ENCODE measurements at regions not wholly inside any gene's neighbourhood (a gene's known extent, or its start where the extent isn't known, plus 50 kb on each side); places are given as distances from the start of the nearest gene placed in this dataset.

DNA sequence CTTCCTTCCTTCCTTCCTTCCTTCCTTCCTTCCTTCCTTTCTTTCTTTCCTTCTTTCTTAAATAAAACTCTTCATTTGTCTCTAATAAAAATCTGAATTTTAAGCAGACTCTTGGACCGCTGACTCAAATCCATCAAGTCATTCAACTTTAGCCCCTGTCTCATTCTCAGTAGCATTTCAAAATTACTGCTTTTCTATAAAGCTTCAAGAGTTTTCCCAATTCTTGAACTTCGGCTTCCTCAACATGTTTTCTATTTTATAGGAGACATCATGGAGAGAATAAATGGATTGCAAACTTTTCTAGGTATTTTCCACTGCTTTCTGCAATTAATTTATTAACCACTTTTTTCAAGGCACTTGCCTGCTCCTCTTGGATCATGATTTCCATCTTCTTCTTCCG lies 497.1 kb upstream of the GJE1 start:
- Histone ChIP-seq H3K4me2 (ENCODE audit: low read length) (no peak overlapping the region), H3K4me1 (ENCODE audit: insufficient read depth, low read length) (no peaks in the 10 kb centered on the region), H2AFZ (ENCODE audit: low read depth, low read length) (no peak overlapping the region), H3K4me3 (ENCODE audit: insufficient read depth, low read depth, low read length) (no peak overlapping the region), H3K27me3 (ENCODE audit: insufficient read depth, low read length) (no peaks in the 10 kb centered on the region), H3K79me2 (ENCODE audit: insufficient read depth, low read length) (no peaks in the 10 kb centered on the region), H3K27ac (ENCODE audit: low read depth, low read length) (no peak overlapping the region), H4K20me1 (ENCODE audit: insufficient read depth, low read length) (no peaks in the 10 kb centered on the region), H3K9ac (ENCODE audit: low read length) (no peak overlapping the region), H3K36me3 (ENCODE audit: insufficient read depth, low read length) (no peaks in the 10 kb centered on the region), H3K9me3 (ENCODE audit: insufficient read depth, low read depth, low read length) (no peaks in the 10 kb centered on the region)
- H3K27ac Mint-ChIP-seq (ENCODE audit: unreplicated experiment) = no peak overlapping the region
- no peak overlapping the region for H3K4me3 Mint-ChIP-seq (ENCODE audit: unreplicated experiment)
- H3K9me3 Mint-ChIP-seq (ENCODE audit: unreplicated experiment) = no peaks in the 10 kb centered on the region
- H3K36me3 Mint-ChIP-seq (ENCODE audit: low read depth, unreplicated experiment) = no peaks in the 10 kb centered on the region
- FAIRE-seq (no peak), DNase-seq (ENCODE audit: low read depth) (no peak)
- no peaks in the 10 kb centered on the region for H3K27me3 Mint-ChIP-seq (ENCODE audit: low read depth, unreplicated experiment)
- TF ChIP-seq, protein P1, sequence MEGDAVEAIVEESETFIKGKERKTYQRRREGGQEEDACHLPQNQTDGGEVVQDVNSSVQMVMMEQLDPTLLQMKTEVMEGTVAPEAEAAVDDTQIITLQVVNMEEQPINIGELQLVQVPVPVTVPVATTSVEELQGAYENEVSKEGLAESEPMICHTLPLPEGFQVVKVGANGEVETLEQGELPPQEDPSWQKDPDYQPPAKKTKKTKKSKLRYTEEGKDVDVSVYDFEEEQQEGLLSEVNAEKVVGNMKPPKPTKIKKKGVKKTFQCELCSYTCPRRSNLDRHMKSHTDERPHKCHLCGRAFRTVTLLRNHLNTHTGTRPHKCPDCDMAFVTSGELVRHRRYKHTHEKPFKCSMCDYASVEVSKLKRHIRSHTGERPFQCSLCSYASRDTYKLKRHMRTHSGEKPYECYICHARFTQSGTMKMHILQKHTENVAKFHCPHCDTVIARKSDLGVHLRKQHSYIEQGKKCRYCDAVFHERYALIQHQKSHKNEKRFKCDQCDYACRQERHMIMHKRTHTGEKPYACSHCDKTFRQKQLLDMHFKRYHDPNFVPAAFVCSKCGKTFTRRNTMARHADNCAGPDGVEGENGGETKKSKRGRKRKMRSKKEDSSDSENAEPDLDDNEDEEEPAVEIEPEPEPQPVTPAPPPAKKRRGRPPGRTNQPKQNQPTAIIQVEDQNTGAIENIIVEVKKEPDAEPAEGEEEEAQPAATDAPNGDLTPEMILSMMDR (IDR thresholded peaks at IDR 0.05; ENCODE audit: insufficient read depth, low read depth, low read length) = no peak
- no peak for TF ChIP-seq EZH2 (IDR thresholded peaks at IDR 0.05; ENCODE audit: insufficient read depth, low read length)
- H3K4me1 Mint-ChIP-seq (ENCODE audit: low read depth, unreplicated experiment) = no peaks in the 10 kb centered on the region

DNA sequence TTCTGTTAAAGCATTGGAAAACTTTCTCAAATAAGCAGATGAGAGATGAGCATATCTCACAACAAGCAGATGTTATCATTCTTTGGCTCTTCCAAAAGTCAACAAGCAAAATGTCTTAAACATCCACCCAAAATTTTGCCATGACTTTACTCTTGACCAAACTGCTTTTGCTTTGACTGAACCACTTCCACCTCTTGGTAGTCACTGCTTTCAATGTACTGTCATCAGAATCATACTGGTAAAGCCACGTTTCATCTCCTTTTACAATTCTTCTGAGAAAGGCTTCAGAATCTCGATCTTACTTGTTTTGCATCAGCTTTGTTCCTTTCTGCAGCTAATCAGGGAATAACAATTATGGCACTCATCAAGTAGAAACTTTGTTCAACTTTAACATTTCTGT lies 498.5 kb upstream of the GJE1 start:
- no peaks in the 10 kb centered on the region for H3K27me3 Mint-ChIP-seq (ENCODE audit: low read depth, unreplicated experiment)
- no peak for FAIRE-seq

DNA sequence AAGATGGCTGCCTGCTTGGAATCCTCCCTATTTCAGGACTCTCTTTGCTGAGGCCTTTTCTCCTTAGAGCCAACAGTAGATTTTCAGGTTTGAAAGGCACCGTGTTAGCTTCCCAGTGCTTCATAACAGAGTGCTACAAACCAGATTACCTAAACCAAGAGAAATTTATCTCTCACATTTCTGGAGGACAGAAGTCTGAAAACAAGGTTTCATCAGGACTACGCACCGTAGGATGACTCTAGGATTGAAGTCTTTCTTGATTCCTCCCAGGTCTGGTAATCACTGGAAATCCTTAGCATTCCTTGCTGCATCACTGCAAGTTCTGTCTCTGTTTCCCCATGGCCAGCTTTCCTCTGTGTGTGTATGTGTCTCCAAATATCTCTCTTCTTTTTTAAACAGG lies 508.4 kb upstream of the GJE1 start:
- H3K4me2 ChIP-seq (ENCODE audit: low read length) = no peak overlapping the region
- H4K20me1 ChIP-seq (ENCODE audit: insufficient read depth, low read length) = no peaks in the 10 kb centered on the region
- no peaks in the 10 kb centered on the region for H3K4me1 ChIP-seq (ENCODE audit: insufficient read depth, low read length)
- FAIRE-seq = no peak
- H3K27ac ChIP-seq (ENCODE audit: low read depth, low read length) = no peak overlapping the region
- no peaks in the 10 kb centered on the region for H3K9me3 Mint-ChIP-seq (ENCODE audit: unreplicated experiment)
- no peaks in the 10 kb centered on the region for H3K79me2 ChIP-seq (ENCODE audit: insufficient read depth, low read length)
- DNase-seq (ENCODE audit: low read depth) = no peak
- no peak overlapping the region for H2AFZ ChIP-seq (ENCODE audit: low read depth, low read length)
- no peaks in the 10 kb centered on the region for H3K36me3 Mint-ChIP-seq (ENCODE audit: low read depth, unreplicated experiment)
- H3K27me3 Mint-ChIP-seq (ENCODE audit: low read depth, unreplicated experiment) = no peaks in the 10 kb centered on the region
- H3K9ac ChIP-seq (ENCODE audit: low read length) = no peak overlapping the region
- H3K4me3 ChIP-seq (ENCODE audit: insufficient read depth, low read depth, low read length) = no peak overlapping the region
- TF ChIP-seq EZH2 (IDR thresholded peaks at IDR 0.05; ENCODE audit: insufficient read depth, low read length) = no peak
- TF ChIP-seq, protein P1 (IDR thresholded peaks at IDR 0.05; ENCODE audit: insufficient read depth, low read depth, low read length) = no peak
- H3K4me1 Mint-ChIP-seq (ENCODE audit: low read depth, unreplicated experiment) = no peaks in the 10 kb centered on the region
- no peak overlapping the region for H3K4me3 Mint-ChIP-seq (ENCODE audit: unreplicated experiment)
- H3K9me3 ChIP-seq (ENCODE audit: insufficient read depth, low read depth, low read length) = no peaks in the 10 kb centered on the region
- H3K27me3 ChIP-seq (ENCODE audit: insufficient read depth, low read length) = no peaks in the 10 kb centered on the region
- no peak overlapping the region for H3K27ac Mint-ChIP-seq (ENCODE audit: unreplicated experiment)
- H3K36me3 ChIP-seq (ENCODE audit: insufficient read depth, low read length) = no peaks in the 10 kb centered on the region

More for the DNA sequence above, 498.5 kb upstream of the GJE1 start:
- no peaks in the 10 kb centered on the region for H3K36me3 Mint-ChIP-seq (ENCODE audit: low read depth, unreplicated experiment)
- Histone ChIP-seq H3K27me3 (ENCODE audit: insufficient read depth, low read length) (no peaks in the 10 kb centered on the region), H2AFZ (ENCODE audit: low read depth, low read length) (no peak overlapping the region), H3K9ac (ENCODE audit: low read length) (no peak overlapping the region), H3K9me3 (ENCODE audit: insufficient read depth, low read depth, low read length) (no peaks in the 10 kb centered on the region), H3K4me1 (ENCODE audit: insufficient read depth, low read length) (no peaks in the 10 kb centered on the region), H3K27ac (ENCODE audit: low read depth, low read length) (no peak overlapping the region), H3K79me2 (ENCODE audit: insufficient read depth, low read length) (no peaks in the 10 kb centered on the region), H3K36me3 (ENCODE audit: insufficient read depth, low read length) (no peaks in the 10 kb centered on the region), H4K20me1 (ENCODE audit: insufficient read depth, low read length) (no peaks in the 10 kb centered on the region), H3K4me2 (ENCODE audit: low read length) (no peak overlapping the region), H3K4me3 (ENCODE audit: insufficient read depth, low read depth, low read length) (no peak overlapping the region)
- TF ChIP-seq, protein P1 (IDR thresholded peaks at IDR 0.05; ENCODE audit: insufficient read depth, low read depth, low read length) = no peak
- TF ChIP-seq EZH2 (IDR thresholded peaks at IDR 0.05; ENCODE audit: insufficient read depth, low read length) = no peak
- DNase-seq (ENCODE audit: low read depth) = no peak
- no peaks in the 10 kb centered on the region for H3K4me1 Mint-ChIP-seq (ENCODE audit: low read depth, unreplicated experiment)
- H3K27ac Mint-ChIP-seq (ENCODE audit: unreplicated experiment) = no peak overlapping the region
- H3K4me3 Mint-ChIP-seq (ENCODE audit: unreplicated experiment) = no peak overlapping the region
- H3K9me3 Mint-ChIP-seq (ENCODE audit: unreplicated experiment) = no peaks in the 10 kb centered on the region
